ENCODE measurements at regions not wholly inside any gene's neighbourhood (a gene's known extent, or its start where the extent isn't known, plus 50 kb on each side); places are given as distances from the start of the nearest gene placed in this dataset.

DNA sequence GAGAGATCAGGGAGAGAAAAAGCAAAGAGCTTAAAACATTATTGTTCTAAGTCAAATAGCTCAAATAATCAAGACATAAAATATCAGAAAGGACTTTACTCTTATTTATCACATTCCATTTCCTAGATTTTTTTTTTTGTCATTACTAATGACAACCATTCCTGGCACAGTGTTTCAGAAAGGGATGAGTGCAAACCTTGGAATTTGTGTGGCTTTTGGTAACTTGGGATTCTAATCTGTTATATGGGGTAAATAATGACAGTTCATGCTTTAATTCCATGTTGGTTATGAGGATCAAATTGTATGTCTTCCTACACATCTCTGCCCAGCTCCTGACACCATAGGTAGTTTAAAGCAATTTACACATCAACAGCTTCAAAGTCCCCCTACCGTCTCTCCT, 358.4 kb upstream of the ADGRL4 start:
- TF ChIP-seq CTCF (IDR thresholded peaks at IDR 0.05) (no peak), POLR2A (IDR thresholded peaks at IDR 0.05) (no peak)
